HG03159 (cell line): ENCODE measurements at regions not wholly inside any gene's neighbourhood (a gene's known extent, or its start where the extent isn't known, plus 50 kb on each side); places are given as distances from the start of the nearest gene placed in this dataset.

Experiments
- ATAC-seq: cut with Tn5 transposase; IDR thresholded peaks from one replicate; pipeline ENCODE4 v1.9.1; 2021; ENCODE audit warnings: mild to moderate bottlenecking, moderate library complexity; ENCODE audit not compliant: unreplicated experiment

GRCh38 chr11:70501051-70501901 lies 102.9 kb downstream of the CTTN start:
- no peak for ATAC-seq

- no peak for ATAC-seq
These were observed 103.7 kb downstream of the CTTN start for GRCh38 chr11:70501933-70502540.

- no peak for ATAC-seq
These were observed 104.5 kb downstream of the CTTN start for GRCh38 chr11:70502677-70503467.

GRCh38 chr11:70503468-70504221 lies 105.3 kb downstream of the CTTN start:
- no peak for ATAC-seq

- no peak for ATAC-seq
These were observed 106.1 kb downstream of the CTTN start for GRCh38 chr11:70504246-70505020.

- ATAC-seq: no peak
These were observed 107.0 kb downstream of the CTTN start for GRCh38 chr11:70505331-70505731.

- ATAC-seq: no peak
These were observed 107.7 kb downstream of the CTTN start for GRCh38 chr11:70505761-70506657.

- no peak for ATAC-seq
These were observed 108.3 kb downstream of the CTTN start for GRCh38 chr11:70506658-70506970.

- ATAC-seq: no peak
These were observed 108.7 kb downstream of the CTTN start for GRCh38 chr11:70506986-70507385.

- no peak for ATAC-seq
These were observed 109.3 kb downstream of the CTTN start for GRCh38 chr11:70507466-70508230.

- no peak for ATAC-seq
These were observed 109.8 kb downstream of the CTTN start for GRCh38 chr11:70508231-70508480.

- ATAC-seq: no peak
These were observed 111.1 kb downstream of the CTTN start for GRCh38 chr11:70509476-70509875.

- ATAC-seq: no peak
These were observed 111.8 kb downstream of the CTTN start for GRCh38 chr11:70510106-70510505.

- ATAC-seq: no peak
These were observed 112.2 kb downstream of the CTTN start for GRCh38 chr11:70510571-70510970.

GRCh38 chr11:70511345-70511744 lies 113.0 kb downstream of the CTTN start:
- ATAC-seq: no peak

GRCh38 chr11:70512716-70513115 lies 114.4 kb downstream of the CTTN start:
- ATAC-seq: no peak

- no peak for ATAC-seq
These were observed 118.9 kb downstream of the CTTN start for GRCh38 chr11:70517203-70517602.

- no peak for ATAC-seq
These were observed 119.9 kb downstream of the CTTN start for GRCh38 chr11:70517988-70518907.
